Tibial nerve (tissue), 3 donors: ENCODE measurements at regions not wholly inside any gene's neighbourhood (a gene's known extent, or its start where the extent isn't known, plus 50 kb on each side); places are given as distances from the start of the nearest gene placed in this dataset.

Experiments used
- POLR2A ChIP-seq, 2 donors: fragments of 450-650 bp; IDR thresholded peaks; one replicate each; pipeline ENCODE4 v1.6.1; 2017; ENCODE audit warnings: antibody characterized with exemption in 2 of 2, mild to moderate bottlenecking in 2 of 2, moderate library complexity in 2 of 2
- TF ChIP-seq, protein P1 (sequence below), 5 experiments: fragments of 200-600 bp in 3 of 5; fragments of 450-650 bp in 2 of 5; sonication (generic) in 3 of 5; IDR thresholded peaks; one replicate each; pipeline ENCODE4 v1.5.1; 2016 to 2019; ENCODE audit warnings: antibody characterized with exemption in 5 of 5, mild to moderate bottlenecking in 3 of 5, moderate library complexity in 2 of 5

DNA sequence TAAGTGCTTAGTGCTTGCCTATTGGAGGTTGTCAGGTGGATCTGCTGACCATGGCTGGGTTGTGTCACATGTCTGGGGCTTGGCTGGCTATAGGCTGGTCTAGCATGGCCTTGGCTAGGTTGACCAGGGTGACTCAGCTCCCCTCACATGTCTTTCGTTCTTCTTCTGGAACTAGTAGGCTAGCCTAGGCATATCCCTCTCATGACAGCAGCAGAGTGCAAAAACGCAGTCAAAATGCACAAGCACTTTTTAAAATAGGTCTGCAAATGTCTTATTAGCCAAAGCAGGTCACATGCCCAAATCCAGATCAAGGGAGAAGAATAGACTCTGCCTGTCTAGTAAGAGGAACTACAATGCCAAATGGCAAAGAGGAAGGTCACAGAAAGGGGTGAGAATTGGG is 179.7 kb upstream of the ACVR2A start:
- TF ChIP-seq POLR2A (IDR thresholded peaks at IDR 0.05), result no peak
- TF ChIP-seq, protein P1, sequence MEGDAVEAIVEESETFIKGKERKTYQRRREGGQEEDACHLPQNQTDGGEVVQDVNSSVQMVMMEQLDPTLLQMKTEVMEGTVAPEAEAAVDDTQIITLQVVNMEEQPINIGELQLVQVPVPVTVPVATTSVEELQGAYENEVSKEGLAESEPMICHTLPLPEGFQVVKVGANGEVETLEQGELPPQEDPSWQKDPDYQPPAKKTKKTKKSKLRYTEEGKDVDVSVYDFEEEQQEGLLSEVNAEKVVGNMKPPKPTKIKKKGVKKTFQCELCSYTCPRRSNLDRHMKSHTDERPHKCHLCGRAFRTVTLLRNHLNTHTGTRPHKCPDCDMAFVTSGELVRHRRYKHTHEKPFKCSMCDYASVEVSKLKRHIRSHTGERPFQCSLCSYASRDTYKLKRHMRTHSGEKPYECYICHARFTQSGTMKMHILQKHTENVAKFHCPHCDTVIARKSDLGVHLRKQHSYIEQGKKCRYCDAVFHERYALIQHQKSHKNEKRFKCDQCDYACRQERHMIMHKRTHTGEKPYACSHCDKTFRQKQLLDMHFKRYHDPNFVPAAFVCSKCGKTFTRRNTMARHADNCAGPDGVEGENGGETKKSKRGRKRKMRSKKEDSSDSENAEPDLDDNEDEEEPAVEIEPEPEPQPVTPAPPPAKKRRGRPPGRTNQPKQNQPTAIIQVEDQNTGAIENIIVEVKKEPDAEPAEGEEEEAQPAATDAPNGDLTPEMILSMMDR (IDR thresholded peaks at IDR 0.05), result no peak
